ENCODE measurements at regions not wholly inside any gene's neighbourhood (a gene's known extent, or its start where the extent isn't known, plus 50 kb on each side); places are given as distances from the start of the nearest gene placed in this dataset.

GRCh38 chr1:9452516-9453140 is 86.6 kb upstream of the SLC25A33 start:
- no peaks in the 10 kb centered on the region for H3K36me3 ChIP-seq (ENCODE audit: insufficient read depth, low read length)
- no peaks in the 10 kb centered on the region for H3K9me3 ChIP-seq (ENCODE audit: insufficient read depth, low read depth, low read length)
- H3K9me3 Mint-ChIP-seq (ENCODE audit: unreplicated experiment), result no peaks in the 10 kb centered on the region
- H3K4me2 ChIP-seq (ENCODE audit: low read length), result no peak overlapping the region
- no peak overlapping the region for H3K9ac ChIP-seq (ENCODE audit: low read length)
- H3K79me2 ChIP-seq (ENCODE audit: insufficient read depth, low read length), result no peaks in the 10 kb centered on the region
- H2AFZ ChIP-seq (ENCODE audit: low read depth, low read length), result no peak overlapping the region
- H3K4me1 ChIP-seq (ENCODE audit: insufficient read depth, low read length), result peaks cover 18% of the 10 kb centered on the region
- TF ChIP-seq EZH2 (IDR thresholded peaks at IDR 0.05; ENCODE audit: insufficient read depth, low read length) (no peak), CTCF (IDR thresholded peaks at IDR 0.05; ENCODE audit: insufficient read depth, low read depth, low read length) (no peak)
- H4K20me1 ChIP-seq (ENCODE audit: insufficient read depth, low read length), result no peaks in the 10 kb centered on the region
- no peak overlapping the region for H3K4me3 ChIP-seq (ENCODE audit: insufficient read depth, low read depth, low read length)
- H3K27me3 ChIP-seq (ENCODE audit: insufficient read depth, low read length), result no peaks in the 10 kb centered on the region
- no peak overlapping the region for H3K4me3 Mint-ChIP-seq (ENCODE audit: unreplicated experiment)
- peaks cover 2% of the 10 kb centered on the region for H3K36me3 Mint-ChIP-seq (ENCODE audit: low read depth, unreplicated experiment)
- DNase-seq (ENCODE audit: low read depth) (no peak), FAIRE-seq (no peak)
- H3K27ac ChIP-seq (ENCODE audit: low read depth, low read length), result no peak overlapping the region
- H3K27me3 Mint-ChIP-seq (ENCODE audit: low read depth, unreplicated experiment), result peaks cover 1% of the 10 kb centered on the region
- no peak overlapping the region for H3K27ac Mint-ChIP-seq (ENCODE audit: unreplicated experiment)
- peaks cover 24% of the 10 kb centered on the region for H3K4me1 Mint-ChIP-seq (ENCODE audit: low read depth, unreplicated experiment)

GRCh38 chr1:9453375-9453774 is 85.9 kb upstream of the SLC25A33 start:
- H3K79me2 ChIP-seq (ENCODE audit: insufficient read depth, low read length), result no peaks in the 10 kb centered on the region
- H3K4me2 ChIP-seq (ENCODE audit: low read length), result no peak overlapping the region
- no peak overlapping the region for H3K9ac ChIP-seq (ENCODE audit: low read length)
- peaks cover 20% of the 10 kb centered on the region for H3K4me1 Mint-ChIP-seq (ENCODE audit: low read depth, unreplicated experiment)
- no peaks in the 10 kb centered on the region for H3K9me3 Mint-ChIP-seq (ENCODE audit: unreplicated experiment)
- no peaks in the 10 kb centered on the region for H4K20me1 ChIP-seq (ENCODE audit: insufficient read depth, low read length)
- peaks cover 2% of the 10 kb centered on the region for H3K36me3 Mint-ChIP-seq (ENCODE audit: low read depth, unreplicated experiment)
- peaks cover 1% of the 10 kb centered on the region for H3K27me3 Mint-ChIP-seq (ENCODE audit: low read depth, unreplicated experiment)
- no peak overlapping the region for H3K27ac Mint-ChIP-seq (ENCODE audit: unreplicated experiment)
- no peak for FAIRE-seq
- H3K4me3 ChIP-seq (ENCODE audit: insufficient read depth, low read depth, low read length), result no peak overlapping the region
- H3K4me1 ChIP-seq (ENCODE audit: insufficient read depth, low read length), result peaks cover 12% of the 10 kb centered on the region
- no peak overlapping the region for H3K4me3 Mint-ChIP-seq (ENCODE audit: unreplicated experiment)
- no peak overlapping the region for H3K27ac ChIP-seq (ENCODE audit: low read depth, low read length)
- no peak for DNase-seq (ENCODE audit: low read depth)
- H2AFZ ChIP-seq (ENCODE audit: low read depth, low read length), result no peak overlapping the region
- H3K36me3 ChIP-seq (ENCODE audit: insufficient read depth, low read length), result no peaks in the 10 kb centered on the region
- TF ChIP-seq EZH2 (IDR thresholded peaks at IDR 0.05; ENCODE audit: insufficient read depth, low read length) (no peak), CTCF (IDR thresholded peaks at IDR 0.05; ENCODE audit: insufficient read depth, low read depth, low read length) (no peak)
- no peaks in the 10 kb centered on the region for H3K27me3 ChIP-seq (ENCODE audit: insufficient read depth, low read length)
- H3K9me3 ChIP-seq (ENCODE audit: insufficient read depth, low read depth, low read length), result no peaks in the 10 kb centered on the region

- Mint-ChIP-seq H3K27ac (ENCODE audit: unreplicated experiment) (no peak overlapping the region), H3K36me3 (ENCODE audit: low read depth, unreplicated experiment) (peaks cover 2% of the 10 kb centered on the region), H3K27me3 (ENCODE audit: low read depth, unreplicated experiment) (peaks cover 1% of the 10 kb centered on the region), H3K4me3 (ENCODE audit: unreplicated experiment) (no peak overlapping the region), H3K4me1 (ENCODE audit: low read depth, unreplicated experiment) (peaks cover 15% of the 10 kb centered on the region), H3K9me3 (ENCODE audit: unreplicated experiment) (no peaks in the 10 kb centered on the region)
- no peaks in the 10 kb centered on the region for H3K79me2 ChIP-seq (ENCODE audit: insufficient read depth, low read length)
- no peaks in the 10 kb centered on the region for H3K27me3 ChIP-seq (ENCODE audit: insufficient read depth, low read length)
- no peaks in the 10 kb centered on the region for H4K20me1 ChIP-seq (ENCODE audit: insufficient read depth, low read length)
- H3K4me1 ChIP-seq (ENCODE audit: insufficient read depth, low read length), result peaks cover 6% of the 10 kb centered on the region
- H3K27ac ChIP-seq (ENCODE audit: low read depth, low read length), result no peak overlapping the region
- no peak for FAIRE-seq
- H2AFZ ChIP-seq (ENCODE audit: low read depth, low read length), result no peak overlapping the region
- H3K4me2 ChIP-seq (ENCODE audit: low read length), result no peak overlapping the region
- no peak overlapping the region for H3K9ac ChIP-seq (ENCODE audit: low read length)
- no peak for DNase-seq (ENCODE audit: low read depth)
- H3K36me3 ChIP-seq (ENCODE audit: insufficient read depth, low read length), result no peaks in the 10 kb centered on the region
- no peaks in the 10 kb centered on the region for H3K9me3 ChIP-seq (ENCODE audit: insufficient read depth, low read depth, low read length)
- TF ChIP-seq CTCF (IDR thresholded peaks at IDR 0.05; ENCODE audit: insufficient read depth, low read depth, low read length) (no peak), EZH2 (IDR thresholded peaks at IDR 0.05; ENCODE audit: insufficient read depth, low read length) (no peak)
- H3K4me3 ChIP-seq (ENCODE audit: insufficient read depth, low read depth, low read length), result no peak overlapping the region
Measured at GRCh38 chr1:9453779-9454418, 85.4 kb upstream of the SLC25A33 start.

Measured in astrocyte (in vitro differentiated cells and primary cell).